ENCODE measurements at regions not wholly inside any gene's neighbourhood (a gene's known extent, or its start where the extent isn't known, plus 50 kb on each side); places are given as distances from the start of the nearest gene placed in this dataset.

DNA sequence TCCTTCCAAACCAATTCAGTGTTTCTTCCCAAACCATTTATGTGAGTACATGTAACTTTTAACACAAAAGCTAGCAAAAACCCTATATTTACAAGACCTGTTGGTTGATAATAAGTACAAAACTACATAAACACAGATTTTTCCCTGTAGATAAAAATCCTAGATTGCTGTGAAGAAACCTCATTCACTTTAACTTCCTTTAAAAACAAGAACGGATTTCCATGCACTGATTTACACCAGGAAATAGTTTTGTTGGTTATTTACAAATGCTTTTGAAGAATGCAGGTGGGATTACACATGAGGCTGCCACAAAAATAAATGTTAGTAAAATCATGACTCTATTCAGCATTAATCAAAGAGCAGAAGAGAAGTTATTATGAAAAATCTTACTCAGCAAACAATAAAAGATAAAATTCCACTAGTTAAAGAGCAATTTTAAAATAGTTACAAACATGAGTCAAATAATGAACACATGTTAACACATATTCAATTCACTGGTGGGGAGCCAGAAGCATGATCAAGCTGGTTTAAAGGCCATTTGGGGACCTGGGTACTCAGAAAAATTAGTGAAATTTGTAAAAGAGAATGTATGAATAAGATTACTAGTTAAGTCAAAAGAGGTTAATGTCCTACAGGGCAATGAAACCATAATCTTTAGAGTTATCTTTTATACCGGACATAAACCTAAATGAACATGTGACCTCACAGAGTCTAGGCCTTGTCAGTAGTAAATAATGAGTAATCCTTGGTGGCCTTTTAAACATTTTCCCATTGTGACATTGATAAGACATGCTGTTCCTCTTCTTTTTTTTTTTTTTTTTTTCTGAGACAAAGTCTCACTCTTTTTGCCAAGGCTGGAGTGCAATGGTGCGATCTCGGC lies 79.9 kb downstream of the PHLDA1 start:
- Histone ChIP-seq H2AFZ (ENCODE audit: low read length) (no peak overlapping the region), H4K20me1 (ENCODE audit: insufficient read depth, low read length) (no peaks in the 10 kb centered on the region), H3K79me2 (ENCODE audit: insufficient read depth, low read length) (no peaks in the 10 kb centered on the region), H3K27me3 (ENCODE audit: control insufficient read depth in 1 of 2, insufficient read depth in 2 of 2, low read length in 2 of 2) (no peaks in the 10 kb centered on the region), H3K36me3 (replicated peaks in 1 of 2; ENCODE audit: control insufficient read depth in 1 of 2, insufficient read depth in 2 of 2, low read length in 2 of 2) (no peaks in the 10 kb centered on the region), H3K27ac (ENCODE audit: extremely low read length, insufficient read depth, low read length) (no peak overlapping the region), H3K4me2 (ENCODE audit: low read depth, low read length) (no peak overlapping the region), H3K4me1 (ENCODE audit: insufficient read depth, low read length) (peaks cover 79% of the 10 kb centered on the region), H3K9me3 (ENCODE audit: low read length) (no peaks in the 10 kb centered on the region), H3K4me3 (replicated peaks in 1 of 3; ENCODE audit: insufficient read depth in 1 of 3, low read depth in 2 of 3, low read length in 3 of 3) (no peak overlapping the region), H3K9ac (ENCODE audit: insufficient read depth, low read depth, low read length) (no peak overlapping the region)
- in situ Hi-C loops (cut with HindIII; ENCODE audit: extremely low pct_ligation_motif_present, low pct_unique_long_range_greater_than_20kb), result no loop called here
- ChIA-PET CTCF (ENCODE audit: low intra/inter-chr PET ratio, low total read pairs) (no interaction called here), POLR2A (no interaction called here)
- WGBS (ENCODE audit: low lambda C conversion rate), result 92% methylated on average over 4 of the region's 4 CpGs
- intact Hi-C loops (cut with micrococcal nuclease; ENCODE audit: unreplicated experiment), result no loop called here
- DNase-seq (ENCODE audit: low spot score), result no peak
- no TSS peak for BruUV-seq (replicated peaks)
- ATAC-seq, result no peak
- FAIRE-seq, result no peak
- TF ChIP-seq, protein P1, sequence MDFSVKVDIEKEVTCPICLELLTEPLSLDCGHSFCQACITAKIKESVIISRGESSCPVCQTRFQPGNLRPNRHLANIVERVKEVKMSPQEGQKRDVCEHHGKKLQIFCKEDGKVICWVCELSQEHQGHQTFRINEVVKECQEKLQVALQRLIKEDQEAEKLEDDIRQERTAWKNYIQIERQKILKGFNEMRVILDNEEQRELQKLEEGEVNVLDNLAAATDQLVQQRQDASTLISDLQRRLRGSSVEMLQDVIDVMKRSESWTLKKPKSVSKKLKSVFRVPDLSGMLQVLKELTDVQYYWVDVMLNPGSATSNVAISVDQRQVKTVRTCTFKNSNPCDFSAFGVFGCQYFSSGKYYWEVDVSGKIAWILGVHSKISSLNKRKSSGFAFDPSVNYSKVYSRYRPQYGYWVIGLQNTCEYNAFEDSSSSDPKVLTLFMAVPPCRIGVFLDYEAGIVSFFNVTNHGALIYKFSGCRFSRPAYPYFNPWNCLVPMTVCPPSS (IDR thresholded peaks at IDR 0.05), result no peak
- TF ChIP-seq ZNF781 (CRISPR knock-in tag; IDR thresholded peaks at IDR 0.05; ENCODE audit: borderline replicate concordance, not compliant biosample characterization) (no peak), MAZ (IDR thresholded peaks at IDR 0.05; ENCODE audit: borderline replicate concordance, low read depth, low read length) (no peak), MAZ (CRISPR knock-in tag; IDR thresholded peaks at IDR 0.05; ENCODE audit: low read depth) (no peak), MBD4 (IDR thresholded peaks at IDR 0.05; ENCODE audit: borderline replicate concordance, low read length) (no peak), ZNF337 (CRISPR knock-in tag; IDR thresholded peaks at IDR 0.05; ENCODE audit: borderline replicate concordance, low read depth) (no peak), TCF7 (IDR thresholded peaks at IDR 0.05; ENCODE audit: low read depth) (no peak), ZFP82 (CRISPR knock-in tag; IDR thresholded peaks at IDR 0.05; ENCODE audit: borderline replicate concordance) (no peak), KDM2A (CRISPR knock-in tag; IDR thresholded peaks at IDR 0.05; ENCODE audit: borderline replicate concordance, low read depth) (no peak), CHD2 (IDR thresholded peaks at IDR 0.05; ENCODE audit: low read depth, low read length) (no peak), ZNF768 (CRISPR knock-in tag; IDR thresholded peaks at IDR 0.05) (no peak)
- TF ChIP-seq, protein P2, sequence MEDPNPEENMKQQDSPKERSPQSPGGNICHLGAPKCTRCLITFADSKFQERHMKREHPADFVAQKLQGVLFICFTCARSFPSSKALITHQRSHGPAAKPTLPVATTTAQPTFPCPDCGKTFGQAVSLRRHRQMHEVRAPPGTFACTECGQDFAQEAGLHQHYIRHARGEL (CRISPR knock-in tag; IDR thresholded peaks at IDR 0.05), result no peak
- TF ChIP-seq, protein P3, sequence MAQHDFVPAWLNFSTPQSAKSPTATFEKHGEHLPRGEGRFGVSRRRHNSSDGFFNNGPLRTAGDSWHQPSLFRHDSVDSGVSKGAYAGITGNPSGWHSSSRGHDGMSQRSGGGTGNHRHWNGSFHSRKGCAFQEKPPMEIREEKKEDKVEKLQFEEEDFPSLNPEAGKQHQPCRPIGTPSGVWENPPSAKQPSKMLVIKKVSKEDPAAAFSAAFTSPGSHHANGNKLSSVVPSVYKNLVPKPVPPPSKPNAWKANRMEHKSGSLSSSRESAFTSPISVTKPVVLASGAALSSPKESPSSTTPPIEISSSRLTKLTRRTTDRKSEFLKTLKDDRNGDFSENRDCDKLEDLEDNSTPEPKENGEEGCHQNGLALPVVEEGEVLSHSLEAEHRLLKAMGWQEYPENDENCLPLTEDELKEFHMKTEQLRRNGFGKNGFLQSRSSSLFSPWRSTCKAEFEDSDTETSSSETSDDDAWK (CRISPR knock-in tag; IDR thresholded peaks at IDR 0.05), result no peak
- TF ChIP-seq, protein P4, sequence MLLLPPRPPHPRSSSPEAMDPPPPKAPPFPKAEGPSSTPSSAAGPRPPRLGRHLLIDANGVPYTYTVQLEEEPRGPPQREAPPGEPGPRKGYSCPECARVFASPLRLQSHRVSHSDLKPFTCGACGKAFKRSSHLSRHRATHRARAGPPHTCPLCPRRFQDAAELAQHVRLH (CRISPR knock-in tag; IDR thresholded peaks at IDR 0.05; ENCODE audit: borderline replicate concordance, low read depth), result no peak
- TF ChIP-seq, protein P5, sequence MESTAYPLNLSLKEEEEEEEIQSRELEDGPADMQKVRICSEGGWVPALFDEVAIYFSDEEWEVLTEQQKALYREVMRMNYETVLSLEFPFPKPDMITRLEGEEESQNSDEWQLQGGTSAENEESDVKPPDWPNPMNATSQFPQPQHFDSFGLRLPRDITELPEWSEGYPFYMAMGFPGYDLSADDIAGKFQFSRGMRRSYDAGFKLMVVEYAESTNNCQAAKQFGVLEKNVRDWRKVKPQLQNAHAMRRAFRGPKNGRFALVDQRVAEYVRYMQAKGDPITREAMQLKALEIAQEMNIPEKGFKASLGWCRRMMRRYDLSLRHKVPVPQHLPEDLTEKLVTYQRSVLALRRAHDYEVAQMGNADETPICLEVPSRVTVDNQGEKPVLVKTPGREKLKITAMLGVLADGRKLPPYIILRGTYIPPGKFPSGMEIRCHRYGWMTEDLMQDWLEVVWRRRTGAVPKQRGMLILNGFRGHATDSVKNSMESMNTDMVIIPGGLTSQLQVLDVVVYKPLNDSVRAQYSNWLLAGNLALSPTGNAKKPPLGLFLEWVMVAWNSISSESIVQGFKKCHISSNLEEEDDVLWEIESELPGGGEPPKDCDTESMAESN (CRISPR knock-in tag; conservative IDR thresholded peaks at IDR 0.05), result no peak
